GM19395 (cell line): ENCODE measurements at regions not wholly inside any gene's neighbourhood (a gene's known extent, or its start where the extent isn't known, plus 50 kb on each side); places are given as distances from the start of the nearest gene placed in this dataset.

Experiments used
- ATAC-seq: cut with Tn5 transposase; IDR thresholded peaks from one replicate; pipeline ENCODE4 v1.9.1; 2021; ENCODE audit warnings: mild to moderate bottlenecking, moderate library complexity; ENCODE audit not compliant: unreplicated experiment

DNA sequence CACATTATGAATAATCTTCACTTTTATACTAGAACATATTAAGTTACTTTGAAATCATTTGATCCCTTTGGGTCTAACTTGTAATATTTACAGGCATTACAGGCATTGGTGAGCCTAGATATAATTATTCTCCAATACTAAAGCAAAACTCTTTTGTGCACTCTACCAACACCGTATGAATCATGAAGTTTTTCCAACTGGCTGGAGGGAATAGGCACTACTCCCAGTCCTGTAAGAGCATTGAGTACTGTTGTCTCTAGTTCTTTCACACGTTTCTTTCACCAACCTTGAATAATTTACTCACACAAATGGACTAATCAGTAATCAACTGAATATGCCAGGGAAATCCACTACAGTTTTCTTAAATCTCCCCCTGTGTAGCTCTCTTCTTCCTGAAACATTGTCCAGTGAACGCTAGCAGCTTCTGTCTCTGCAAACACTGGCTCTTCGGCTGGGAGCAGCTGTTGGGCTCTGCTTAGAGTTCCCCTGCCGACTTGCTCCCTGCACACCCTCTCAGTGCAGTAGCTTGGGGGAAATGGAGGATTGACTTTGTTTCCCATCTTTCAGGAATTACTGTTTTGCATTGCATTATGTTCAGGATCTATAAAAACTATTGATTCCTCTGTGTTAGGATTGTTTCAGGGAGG lies 476.7 kb downstream of the RFC3 start:
- no peak for ATAC-seq

DNA sequence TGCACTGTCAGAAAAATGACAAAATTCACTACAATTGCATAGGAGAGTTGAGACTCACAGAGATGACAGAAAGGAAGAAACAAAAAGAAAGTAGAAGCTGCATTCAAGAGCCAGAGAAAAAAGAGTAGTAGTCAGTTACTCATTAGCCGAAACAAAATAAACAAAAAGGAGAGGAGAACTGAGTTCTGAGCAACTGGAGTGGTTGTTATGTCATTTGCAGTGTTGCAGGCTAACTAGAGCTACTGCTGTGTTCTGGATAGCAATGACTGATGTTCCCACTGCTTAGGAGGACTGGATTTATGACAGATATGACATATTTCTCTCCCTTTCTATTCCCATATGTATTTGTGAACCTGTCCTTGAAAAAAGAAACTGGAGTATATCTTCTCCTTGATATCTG lies 482.6 kb downstream of the RFC3 start:
- no peak for ATAC-seq

GRCh38 chr13:34302596-34302995 lies 484.6 kb downstream of the RFC3 start:
- ATAC-seq: no peak

- no peak for ATAC-seq
These were observed 485.4 kb downstream of the RFC3 start for GRCh38 chr13:34303346-34303745.

DNA sequence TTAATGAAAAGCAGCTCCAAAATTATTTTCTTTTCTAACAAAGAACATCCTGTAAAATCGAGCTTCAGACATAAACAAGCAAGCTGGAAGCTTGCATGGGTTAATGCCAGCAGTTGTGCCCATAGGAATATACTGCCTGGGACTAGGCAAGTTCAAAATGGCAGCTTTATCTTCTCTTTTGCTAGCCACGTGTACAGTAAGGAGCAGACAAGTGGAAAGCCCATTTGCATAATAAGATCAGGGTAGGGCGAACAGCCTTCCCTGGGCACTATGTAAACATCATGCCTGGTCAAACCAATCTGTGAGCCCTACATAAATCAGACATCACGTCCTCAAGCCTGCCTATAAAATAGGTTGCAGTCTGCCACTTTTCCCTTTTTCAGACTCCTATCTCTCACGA lies 489.7 kb downstream of the RFC3 start:
- no peak for ATAC-seq

DNA sequence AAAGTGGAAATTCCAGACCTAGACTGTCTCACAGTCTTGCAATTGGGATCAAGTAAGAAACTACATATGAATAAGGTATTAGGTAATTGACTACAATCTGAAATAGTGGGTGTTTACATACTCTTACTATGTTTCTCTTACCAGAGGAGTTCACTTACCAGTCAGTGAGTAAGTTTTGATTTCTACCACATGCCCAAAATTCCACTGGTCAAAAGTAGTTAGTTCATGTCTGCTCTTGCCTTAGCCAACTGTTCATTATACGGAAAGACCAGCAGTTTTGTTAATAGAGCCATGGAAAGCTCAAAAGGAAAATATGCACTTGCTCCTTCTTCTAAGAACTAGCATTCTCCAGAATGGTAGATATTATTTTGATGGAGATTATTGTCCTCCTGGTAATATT lies 490.8 kb downstream of the RFC3 start:
- no peak for ATAC-seq

DNA sequence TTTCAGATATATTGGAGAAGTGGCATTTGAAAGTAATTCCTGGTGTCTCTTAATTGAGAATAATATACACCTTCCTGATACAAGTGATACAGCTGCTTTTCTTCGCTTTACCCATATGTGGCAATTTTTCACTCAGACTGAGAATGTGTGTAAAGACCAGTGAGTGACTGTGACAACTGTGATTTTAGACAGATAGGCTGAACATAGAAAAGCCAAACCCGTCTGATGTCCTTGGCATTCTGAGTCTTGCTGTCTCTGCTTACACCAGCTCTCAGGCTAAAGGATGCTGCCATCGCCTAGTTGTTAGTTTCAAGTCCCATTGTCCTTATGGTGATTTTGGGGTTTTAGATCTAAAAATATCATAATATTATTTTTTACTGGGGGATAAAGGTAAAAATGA lies 492.6 kb downstream of the RFC3 start:
- no peak for ATAC-seq

- ATAC-seq: no peak
These were observed 493.3 kb downstream of the RFC3 start for GRCh38 chr13:34311251-34311650.

DNA sequence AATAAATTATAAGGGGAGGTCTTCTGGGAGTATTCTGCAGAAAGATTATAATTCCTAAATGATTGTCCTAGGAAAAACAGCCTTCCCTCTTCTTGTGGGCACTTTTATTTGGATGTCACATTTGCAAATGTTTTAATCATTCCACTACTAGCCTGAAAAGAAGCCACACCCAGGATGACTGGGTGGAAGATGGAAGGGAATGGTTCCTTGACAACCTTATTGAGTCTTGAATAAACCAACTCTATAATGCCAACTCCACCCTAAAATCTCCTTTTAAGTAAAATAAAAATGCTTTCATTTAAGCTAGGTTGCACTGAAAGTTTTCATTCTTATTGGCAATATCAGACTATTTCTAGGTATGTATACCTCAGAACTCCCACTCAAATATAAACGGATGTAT lies 494.6 kb downstream of the RFC3 start:
- ATAC-seq: no peak

- ATAC-seq: no peak
These were observed 502.1 kb downstream of the RFC3 start for GRCh38 chr13:34320084-34320483.

DNA sequence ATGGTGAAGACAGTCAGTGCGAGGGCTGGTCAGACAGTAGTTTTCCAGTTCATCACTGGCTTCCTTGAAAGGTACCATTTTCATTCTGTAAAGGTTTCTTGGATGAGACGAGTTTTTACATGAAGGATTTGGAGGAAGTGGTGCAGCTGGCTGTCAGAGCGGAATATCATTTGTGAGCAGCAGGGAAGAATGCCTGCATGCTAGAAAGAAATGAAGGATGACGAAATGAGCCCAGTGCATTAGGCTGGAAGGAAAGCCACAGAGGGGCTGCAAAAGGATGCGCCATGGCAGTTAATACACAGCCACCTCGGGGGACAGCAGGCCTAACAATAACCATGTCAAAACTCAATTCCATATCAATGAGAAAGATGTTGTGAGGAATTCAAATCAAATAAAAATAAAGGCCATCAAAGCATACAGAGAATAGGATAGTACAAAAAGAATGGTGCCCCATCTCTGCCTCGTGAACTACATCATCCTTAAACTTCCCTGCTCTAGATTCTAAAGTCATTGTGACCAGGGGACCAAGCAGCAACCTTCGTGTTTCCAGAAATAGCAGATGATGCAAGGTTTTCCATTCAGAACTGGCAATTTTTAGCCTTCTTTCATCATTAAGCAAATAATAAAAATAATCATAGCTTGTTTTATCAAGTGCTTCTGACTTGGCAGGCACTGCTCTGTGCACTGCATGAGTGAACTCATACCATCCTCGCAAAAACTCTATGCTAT lies 504.2 kb downstream of the RFC3 start:
- no peak for ATAC-seq

- ATAC-seq: no peak
These were observed 504.8 kb downstream of the RFC3 start for GRCh38 chr13:34322743-34323074.

GRCh38 chr13:34335014-34336007 lies 517.4 kb downstream of the RFC3 start:
- ATAC-seq: no peak

DNA sequence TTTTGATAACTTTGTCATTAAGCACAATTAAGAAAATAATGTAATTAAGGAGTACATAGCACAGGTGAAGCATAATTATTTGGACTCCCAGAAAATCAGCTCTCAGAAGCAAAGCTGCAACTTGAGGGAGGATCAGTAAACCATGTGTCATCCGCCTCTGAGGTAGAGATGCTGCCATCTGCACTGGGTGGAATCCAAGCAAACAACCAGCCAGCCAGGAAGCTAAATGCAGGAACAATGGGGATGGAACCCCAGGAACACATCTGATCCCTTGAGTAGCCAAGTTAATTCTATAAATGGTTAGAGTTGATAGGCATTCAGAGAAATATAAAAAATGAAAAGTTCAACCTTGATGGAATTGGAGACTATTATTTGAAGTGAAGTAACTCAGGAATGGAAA lies 520.2 kb downstream of the RFC3 start:
- no peak for ATAC-seq

DNA sequence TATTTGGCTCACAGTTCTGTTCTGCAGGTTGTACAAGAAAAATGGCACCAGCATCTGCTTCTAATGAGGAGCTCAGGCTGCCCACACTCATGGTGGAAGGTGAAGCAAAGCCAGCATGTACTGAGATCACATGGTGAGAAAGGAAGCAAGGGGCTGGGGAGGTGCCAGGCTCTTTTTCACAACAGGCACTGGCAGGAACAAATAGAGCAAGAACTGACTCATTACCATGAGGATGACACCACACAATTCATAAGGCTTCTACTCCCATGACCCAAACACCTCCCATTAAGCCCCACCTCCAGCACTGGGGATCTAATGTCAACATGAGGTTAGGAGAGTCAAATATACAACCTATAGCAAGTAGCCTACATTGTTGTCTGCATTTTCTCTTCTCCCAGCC lies 522.6 kb downstream of the RFC3 start:
- no peak for ATAC-seq

- ATAC-seq: no peak
These were observed 525.5 kb downstream of the RFC3 start for GRCh38 chr13:34343413-34343940.

GRCh38 chr13:34344816-34345215 lies 526.9 kb downstream of the RFC3 start:
- no peak for ATAC-seq

GRCh38 chr13:34345258-34345965 lies 527.5 kb downstream of the RFC3 start:
- no peak for ATAC-seq

GRCh38 chr13:34346626-34347025 lies 528.7 kb downstream of the RFC3 start:
- ATAC-seq: no peak

GRCh38 chr13:34347784-34348573 lies 530.0 kb downstream of the RFC3 start:
- no peak for ATAC-seq
